HL-60/S4 (cell line): ENCODE measurements at regions not wholly inside any gene's neighbourhood (a gene's known extent, or its start where the extent isn't known, plus 50 kb on each side); places are given as distances from the start of the nearest gene placed in this dataset.

Experiments used
- in situ Hi-C: fragments of 300-500 bp; cut with MboI; formaldehyde crosslinking; loops from 2 replicates; pipeline ENCODE4 v1.14.3; 2022; ENCODE audit warnings: low sequenced_read_pairs

DNA sequence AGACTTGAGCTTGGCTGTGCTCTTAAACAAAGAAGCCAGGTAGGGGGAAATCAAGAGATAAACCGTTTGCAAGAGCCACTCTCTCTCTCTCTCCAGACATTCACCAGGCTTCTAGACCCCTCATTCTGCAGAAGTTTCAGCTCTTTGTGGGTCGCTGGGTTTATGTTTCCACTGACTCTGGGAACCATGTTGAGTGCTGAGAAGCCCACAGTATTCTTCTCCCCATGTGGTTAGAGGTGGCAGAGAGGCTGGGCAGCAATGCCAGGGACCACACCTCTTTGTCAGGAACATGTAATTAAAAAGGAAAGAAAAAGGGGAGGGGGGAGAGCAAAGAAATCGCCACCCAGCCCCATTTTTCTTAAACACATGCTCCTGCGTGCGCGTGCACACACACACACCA, 154.8 kb upstream of the SOX9 start:
- in situ Hi-C loops, result no loop called here

DNA sequence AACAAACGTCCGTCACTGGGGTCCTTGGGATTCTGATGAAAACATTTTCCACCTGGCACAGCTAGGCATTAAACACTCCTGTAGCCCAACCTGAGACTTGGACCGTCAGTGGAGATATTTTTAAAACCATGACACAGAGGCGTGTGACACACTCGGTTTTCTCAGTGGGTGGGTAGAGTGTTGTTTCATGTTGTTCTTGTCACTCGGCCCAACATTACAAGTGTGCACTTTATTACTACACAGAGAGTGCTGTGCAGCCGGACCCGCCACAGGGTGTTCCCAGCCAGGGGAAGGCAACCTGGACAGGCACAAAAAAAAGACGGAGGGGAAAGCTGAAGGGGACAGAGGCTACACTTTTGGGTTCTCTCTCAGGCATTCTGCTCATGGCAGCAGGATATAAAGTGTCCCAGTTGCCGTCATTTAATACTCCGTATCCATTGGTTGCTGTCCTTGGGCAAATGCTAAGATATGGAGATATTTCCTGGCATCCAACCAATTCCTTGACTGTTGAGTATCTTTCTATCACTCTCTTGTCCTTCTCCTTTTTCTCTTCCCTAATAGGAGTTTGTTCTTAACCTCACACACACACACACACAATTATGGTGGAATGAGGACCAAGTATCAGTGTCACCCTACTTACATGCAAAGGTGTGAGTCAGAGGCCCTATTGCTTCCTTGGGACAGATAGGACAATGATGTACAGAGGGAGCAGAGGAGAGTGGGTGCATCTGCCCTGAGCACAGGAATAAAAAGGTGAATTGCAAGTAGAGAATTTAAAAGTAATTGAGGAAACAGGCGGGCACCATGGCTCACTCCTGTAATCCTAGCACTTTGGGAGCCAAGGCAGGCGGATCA, 154.1 kb upstream of the SOX9 start:
- in situ Hi-C loops, result no loop called here

DNA sequence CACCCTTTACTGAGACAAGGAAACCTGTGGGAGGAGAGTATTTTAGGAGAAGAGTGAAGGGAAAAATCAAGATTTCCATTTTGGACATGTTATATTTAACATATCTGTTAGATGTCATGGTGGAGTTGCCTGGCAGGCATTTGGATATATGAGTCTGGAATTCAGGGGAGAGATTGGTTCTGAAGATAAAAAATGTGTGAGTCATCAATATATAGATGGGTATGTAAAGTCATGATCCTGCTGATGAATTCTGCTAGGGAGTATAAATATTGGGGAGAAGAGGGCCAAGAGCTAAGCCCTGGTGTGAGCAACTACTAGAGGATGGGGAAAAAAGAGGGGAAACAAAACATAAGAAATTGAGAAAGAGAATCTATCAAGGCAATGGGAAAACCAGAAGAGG, 151.3 kb upstream of the SOX9 start:
- in situ Hi-C loops, result no loop called here

DNA sequence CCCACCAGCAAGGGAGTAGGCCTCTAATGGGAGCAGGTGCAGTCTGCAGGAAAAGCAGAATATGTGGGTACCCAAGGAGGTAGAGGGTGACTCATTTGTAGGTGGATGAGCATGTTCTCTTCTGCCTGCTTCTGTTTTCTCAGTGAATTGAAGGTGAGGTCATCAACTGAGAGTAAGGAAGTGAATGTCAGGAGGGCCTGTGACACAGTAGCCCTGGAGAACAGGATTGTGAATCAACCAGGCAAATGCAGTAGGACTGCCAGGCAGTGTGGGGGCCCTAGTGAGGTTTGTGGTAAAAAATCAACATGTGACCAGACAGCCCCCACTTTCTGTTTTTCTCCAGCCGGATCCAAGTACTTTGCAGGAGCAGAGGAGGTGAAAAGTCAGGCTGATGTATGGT, 150.5 kb upstream of the SOX9 start:
- in situ Hi-C loops, result no loop called here

DNA sequence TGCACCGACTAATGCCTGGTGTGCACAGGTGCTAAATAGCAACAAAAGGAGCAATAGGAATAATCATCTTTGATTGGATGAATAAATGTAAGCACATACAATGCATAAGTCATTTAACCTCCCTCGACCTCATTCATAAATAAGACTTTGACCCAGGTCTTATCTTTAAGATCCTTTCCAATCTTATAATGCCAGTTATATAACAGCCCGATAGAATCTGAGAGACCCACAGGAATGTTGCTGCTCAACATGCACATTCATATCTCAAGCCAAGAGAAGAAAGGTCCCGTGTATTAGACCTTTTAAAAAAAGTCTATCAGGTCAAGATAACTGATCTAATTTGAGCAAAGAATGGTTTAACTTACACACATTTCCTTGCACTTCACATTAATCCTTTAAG, 146.8 kb upstream of the SOX9 start:
- in situ Hi-C loops, result no loop called here

DNA sequence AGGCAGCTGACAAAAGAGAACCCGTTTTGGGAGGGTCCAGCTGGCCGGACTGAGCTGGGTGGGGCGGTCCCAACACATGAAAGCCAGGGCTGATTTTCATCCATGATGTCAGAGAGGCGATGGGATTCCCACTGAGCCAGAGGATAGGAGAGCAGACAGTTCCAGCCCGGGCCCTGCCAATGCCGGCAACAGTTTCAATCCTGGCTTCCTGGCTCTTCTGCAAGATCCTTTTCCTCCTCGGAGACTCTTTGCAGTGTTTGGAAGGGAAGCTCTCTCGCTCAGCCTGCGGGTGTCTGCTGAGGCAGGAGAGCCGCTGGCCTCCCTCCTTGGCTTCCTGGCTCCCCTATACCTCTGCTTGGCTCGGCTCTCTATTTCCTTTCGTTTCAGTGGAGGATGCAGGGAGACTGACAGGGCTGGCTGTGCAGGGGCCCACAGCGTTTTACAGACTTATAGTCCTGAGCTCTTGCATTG, 145.5 kb upstream of the SOX9 start:
- in situ Hi-C loops, result no loop called here

DNA sequence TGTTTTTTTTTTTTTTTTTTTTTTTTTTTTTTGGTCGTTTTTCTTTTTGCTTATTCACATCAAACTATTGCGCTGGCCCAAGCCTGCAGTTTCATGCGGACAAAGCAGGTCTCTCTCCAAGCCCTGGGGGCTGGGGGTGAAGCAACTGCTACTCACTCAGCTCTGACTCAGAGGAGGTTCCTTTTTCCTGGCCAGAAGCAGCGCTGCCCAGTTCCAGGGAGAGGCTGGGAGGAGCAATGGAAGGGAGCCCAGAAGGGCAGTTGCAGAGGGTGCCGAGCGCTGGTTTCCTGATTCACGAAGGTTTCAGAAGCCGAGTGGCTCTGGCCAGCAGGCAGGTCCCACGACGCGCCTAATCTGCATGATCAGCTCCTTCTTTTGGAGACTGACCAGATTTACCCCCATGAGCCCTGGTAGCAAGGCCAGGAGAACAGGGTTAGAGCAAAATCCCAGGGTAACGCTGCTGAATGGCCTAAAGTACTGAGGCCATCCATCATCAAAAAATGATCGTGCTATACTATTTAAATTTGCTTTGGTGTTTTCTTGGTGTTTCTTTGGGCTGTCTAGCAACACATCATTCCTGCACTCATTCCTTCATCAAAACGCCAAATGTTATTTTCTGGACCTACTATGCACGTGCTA, 144.7 kb upstream of the SOX9 start:
- in situ Hi-C loops, result no loop called here

DNA sequence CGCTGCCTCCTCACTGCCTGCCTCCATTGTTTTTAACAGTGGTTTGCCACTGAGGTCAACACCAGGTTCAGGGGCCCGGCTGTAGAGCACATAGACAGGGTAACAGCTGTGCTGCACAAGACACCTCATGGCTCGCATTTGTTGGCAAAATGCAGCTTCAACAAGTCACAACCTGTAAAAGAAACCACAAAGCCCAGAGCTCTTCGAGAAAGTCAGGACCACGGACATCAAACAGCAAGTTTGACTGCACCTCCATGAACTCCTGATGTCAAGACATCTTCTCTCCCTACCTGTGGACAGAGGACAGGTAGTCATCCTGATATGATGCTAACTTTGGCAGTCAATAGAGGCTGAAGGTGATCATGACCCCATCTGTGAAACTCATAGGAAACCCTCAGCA, 142.4 kb upstream of the SOX9 start:
- in situ Hi-C loops, result no loop called here

DNA sequence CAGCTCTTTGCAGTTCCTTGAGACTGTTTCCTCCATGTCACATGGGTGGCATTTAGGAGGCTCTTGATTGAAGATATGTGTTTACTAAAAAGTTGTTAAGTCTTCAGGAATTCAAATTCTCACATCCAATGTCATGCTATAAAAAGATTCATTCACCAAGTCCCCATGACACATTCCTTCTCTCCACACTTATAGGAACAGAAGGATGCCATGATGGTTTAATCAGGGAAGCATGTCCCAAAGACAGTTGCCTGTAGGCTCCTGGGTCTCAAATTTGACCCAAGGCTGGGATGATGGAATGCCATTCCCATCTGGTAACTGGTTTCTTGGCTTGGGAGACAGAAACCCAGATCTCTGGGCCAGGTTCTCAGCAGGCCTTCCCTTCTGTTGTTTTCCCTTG, 140.6 kb upstream of the SOX9 start:
- in situ Hi-C loops, result no loop called here

DNA sequence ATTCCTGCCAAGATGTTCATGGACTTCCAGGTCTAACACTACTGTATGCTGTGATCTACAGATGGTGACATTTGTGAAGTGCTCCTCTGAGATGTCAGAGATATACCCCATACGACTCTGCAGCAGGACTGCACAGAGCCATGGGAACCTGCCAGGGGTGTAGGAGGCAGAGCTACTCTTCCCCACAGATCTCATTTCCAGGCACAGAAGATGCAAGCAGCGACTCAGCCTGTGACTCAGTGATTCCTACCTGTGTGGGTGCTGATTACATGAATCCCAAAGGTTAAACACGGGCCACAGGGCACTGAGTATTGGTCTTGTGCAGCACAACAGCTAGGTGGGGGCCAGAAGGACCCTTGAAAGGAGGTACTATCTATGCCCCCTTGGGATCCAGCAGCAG, 137.0 kb upstream of the SOX9 start:
- in situ Hi-C loops, result no loop called here

DNA sequence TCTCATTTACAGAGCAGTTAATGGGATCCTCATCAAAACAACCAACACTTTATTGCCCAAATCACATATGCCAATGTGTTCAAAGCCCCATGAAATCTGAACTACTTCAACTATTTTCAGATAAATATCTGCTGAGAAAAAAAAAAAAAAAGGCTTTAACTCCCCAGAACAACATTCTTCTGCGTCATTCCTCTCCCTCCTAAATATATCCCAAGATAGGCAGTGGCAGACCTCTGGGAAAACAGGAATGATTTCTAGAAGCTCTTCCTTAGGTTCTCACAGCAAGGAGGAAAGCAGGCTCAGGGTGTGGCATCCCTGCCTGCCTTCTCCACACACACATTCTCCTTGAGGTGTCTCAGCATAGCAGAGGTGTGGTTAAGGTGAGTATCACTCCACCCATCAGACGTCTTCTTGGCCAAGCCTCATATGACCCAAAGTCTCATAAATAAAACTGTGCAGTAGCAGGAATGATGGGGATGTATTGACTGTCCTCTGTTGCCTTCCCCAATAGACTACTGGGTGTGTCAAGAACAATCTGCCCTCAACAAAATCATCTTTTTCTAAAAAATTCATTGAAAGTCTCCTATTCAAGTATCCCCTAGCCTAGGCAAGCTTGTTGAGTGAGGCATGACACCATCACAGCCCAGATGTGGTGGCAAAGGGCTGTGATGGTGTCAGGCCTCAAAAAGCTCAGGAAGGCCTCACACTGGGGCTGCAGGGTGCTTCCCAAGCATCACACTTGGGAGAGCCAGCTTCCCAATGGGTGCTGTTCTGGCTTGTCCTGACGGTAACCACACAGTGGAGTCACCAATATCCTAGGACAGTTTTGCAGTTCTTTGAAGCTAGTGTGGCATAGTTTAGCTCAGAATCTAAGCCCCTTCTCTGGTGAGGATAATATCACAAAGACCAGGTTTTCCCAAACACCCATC, 135.4 kb upstream of the SOX9 start:
- in situ Hi-C loops, result no loop called here

DNA sequence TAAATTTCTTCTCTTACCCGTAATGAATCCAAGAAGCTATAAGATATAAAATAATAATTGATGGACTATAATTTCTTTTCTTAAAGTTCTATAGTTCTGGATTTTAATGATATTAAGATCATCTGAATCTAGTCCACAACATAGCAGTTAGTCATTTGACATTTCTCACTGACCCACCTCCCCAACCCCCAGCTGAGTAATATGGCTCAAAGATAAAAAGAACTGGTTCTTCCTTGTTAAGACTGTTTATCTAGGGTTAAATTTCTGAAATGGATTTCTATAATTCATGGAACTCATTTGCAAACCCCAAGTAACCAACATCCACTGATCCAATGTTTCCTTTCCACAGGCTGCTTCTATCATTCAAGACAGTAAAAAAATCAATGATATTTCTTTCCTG, 133.9 kb upstream of the SOX9 start:
- in situ Hi-C loops, result no loop called here

DNA sequence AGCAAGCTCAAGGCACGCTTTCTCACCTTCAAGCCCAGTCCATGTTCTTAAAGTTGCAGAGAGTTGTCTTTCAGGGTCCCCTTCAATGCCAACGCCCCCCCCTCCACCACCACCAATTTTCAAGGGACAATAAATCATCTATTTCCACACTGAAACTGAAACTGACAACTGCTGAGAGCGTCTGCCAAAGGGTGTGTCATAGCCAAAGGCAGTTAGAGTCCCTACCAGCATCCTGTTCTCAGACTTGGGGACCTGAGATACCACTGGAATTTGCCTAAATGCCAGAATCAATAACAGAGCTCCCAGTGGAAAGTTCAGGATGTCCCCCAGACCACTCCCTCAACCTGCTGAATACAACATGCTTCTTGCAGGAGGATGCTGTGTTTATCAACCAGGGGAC, 133.2 kb upstream of the SOX9 start:
- in situ Hi-C loops, result no loop called here

DNA sequence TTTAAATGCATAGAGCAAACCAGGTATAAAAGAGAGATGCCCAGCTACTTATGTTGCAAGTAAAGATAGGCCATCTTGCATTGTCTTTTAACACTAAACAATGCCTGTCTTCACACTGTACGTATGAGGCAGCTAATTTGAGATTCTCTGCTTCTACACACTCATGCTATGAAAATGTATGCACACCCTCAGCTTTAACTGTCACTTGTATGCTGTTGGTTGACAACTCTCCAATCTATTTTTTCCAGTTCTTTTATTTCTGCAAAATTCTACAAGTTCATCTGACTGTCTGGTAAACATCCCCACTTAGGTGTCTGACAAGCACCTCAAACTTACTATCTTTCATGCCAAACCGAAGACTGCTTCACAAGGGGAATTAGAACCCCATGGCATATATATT, 131.7 kb upstream of the SOX9 start:
- in situ Hi-C loops, result no loop called here

DNA sequence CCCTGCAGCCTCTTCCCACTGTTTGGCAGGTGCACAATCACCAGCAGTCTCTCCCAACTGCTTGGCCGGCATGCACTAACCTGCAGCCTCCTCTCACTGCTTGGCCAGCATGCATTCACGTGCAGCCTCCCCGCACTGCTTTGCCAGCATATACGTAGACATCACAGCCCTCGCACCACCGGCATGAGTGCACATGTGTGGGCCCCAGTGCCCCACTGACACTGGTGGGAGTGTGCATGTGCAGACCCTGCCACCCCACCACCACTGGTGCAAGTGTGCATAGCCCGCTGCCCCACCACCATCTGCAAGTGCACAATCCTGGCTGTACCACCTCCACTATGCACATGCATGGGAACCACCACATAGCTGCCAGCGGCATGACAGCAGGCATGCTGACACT, 127.5 kb upstream of the SOX9 start:
- in situ Hi-C loops, result no loop called here

DNA sequence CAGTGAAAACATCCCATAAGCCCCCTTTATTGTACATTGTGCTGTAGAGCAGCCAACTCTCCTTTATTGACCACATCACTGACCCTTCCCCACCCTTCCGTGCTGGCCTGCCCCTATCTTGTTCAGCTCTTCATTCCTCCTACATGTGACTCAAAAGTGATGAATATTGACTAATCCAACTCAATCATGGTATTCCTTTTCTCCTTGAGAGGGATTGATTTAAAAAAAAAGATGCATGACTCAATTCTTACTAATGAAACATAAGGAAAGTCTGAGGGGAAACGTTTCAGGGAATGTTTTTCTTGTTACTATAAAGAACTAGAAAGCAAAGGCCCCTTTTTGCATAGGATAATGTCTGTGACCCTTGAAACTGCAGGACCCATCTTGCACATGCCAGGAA, 125.2 kb upstream of the SOX9 start:
- in situ Hi-C loops, result no loop called here

DNA sequence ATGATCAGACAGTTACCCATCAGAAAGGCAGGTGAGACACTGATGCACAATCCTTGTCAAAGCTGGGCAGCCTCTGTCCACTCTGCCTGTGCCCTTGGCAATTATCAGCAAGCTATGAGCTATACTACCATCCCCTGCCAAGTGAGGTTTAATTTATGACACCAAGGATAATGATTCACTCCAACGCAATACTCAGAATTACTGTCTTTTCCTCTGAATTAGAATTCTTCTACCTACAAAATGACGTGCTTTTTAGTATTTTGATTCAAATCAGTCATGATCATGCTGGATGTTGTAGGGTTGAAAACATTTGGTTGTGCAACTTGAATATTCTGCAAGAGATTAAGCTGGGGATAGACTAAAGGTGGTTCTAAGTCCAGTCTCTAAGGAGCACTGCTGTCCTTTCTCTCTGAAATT, 116.8 kb upstream of the SOX9 start:
- in situ Hi-C loops, result no loop called here

DNA sequence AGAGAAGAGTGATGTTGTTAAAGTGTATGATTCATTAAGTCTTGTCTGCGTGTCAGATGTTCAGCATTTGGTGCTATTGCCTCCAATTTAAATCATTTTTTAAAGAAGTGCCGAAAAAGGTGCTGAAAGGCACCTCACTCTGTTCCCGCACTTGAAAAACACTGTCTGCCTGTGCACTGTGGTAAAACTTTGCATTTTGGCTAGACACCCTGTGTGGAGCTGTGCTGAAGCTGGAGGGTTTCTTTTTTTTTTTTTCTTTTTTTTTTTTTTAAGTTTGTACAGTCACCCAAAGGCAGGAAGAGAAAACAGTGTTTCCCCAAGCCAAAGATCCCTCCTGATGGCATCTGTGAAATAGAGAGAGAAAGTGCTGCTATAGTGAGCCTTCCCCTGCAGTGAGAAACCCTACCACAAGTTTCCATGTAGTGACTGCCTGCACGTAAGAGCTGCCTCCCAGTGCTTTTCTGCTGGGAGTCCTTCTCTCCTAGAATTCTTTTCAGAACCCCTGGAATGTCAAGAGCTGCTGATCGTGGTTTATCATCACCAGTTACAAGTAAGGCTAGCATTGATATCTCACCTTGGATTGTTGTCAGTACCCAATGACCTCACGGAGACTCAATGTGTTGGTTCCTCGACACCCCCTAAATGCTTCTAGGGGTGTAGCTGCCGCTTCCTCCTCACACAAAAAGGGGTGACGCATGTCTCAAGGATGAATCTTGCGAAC, 116.0 kb upstream of the SOX9 start:
- in situ Hi-C loops, result no loop called here

DNA sequence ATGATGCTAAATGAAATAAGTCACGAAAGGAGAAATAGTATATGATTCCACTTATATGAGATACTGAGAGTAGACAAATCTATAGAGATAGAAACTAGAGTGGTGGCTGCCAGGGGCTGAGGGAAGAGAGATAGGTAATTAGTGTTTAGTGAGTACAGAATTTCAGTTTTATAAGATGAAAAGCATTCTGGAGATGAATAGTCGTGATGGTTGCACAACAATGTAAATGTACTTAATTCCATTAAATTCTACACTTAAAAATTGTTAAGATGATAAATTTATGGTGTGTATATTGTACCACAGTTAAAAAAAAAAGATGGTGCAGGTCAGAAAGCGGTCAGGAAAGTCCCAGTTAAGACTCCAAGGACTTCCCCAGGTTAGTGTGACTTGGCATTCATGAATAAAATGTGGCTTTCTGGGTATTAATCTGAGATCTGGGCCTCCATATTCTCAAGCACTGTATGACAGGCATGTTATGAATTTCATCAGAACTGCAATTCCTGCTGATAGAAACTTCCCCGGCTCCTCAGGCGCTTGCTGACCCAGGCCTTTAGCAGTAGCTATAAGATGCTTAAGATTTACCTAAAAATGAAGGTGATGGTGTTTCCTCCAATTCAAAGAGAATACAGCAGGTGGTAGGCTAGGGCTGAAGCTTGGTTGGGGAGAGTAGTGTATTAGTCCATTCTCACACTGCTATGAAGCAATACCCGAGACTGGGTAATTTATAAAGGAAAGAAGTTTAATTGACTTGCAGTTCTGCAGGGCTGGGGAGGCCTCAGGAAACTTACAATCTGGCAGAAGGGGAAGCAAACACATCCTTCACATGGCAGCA, 115.3 kb upstream of the SOX9 start:
- in situ Hi-C loops, result no loop called here
